Mesothelial cell of epicardium (in vitro differentiated cells): ENCODE measurements at regions not wholly inside any gene's neighbourhood (a gene's known extent, or its start where the extent isn't known, plus 50 kb on each side); places are given as distances from the start of the nearest gene placed in this dataset.
"Not testable (repeated sequence)": the region's sequence is repeated elsewhere in the genome, so short reads cannot be mapped to it uniquely, and the experiment has no call there.

Source experiments
- DNase-seq, 2 experiments: peaks; one replicate each; pipeline ENCODE4 v3.0.0; 2021; ENCODE audit warnings: low spot score in 2 of 2; ENCODE audit not compliant: unreplicated experiment in 2 of 2
- H3K27ac Mint-ChIP-seq: 2 replicates; pipeline ENCODE4 v1.8.0; 2021; ENCODE audit warnings: mixed read lengths
- H3K27me3 Mint-ChIP-seq: 2 replicates; pipeline ENCODE4 v1.8.0; 2021; ENCODE audit warnings: low read depth, mixed read lengths
- H3K36me3 Mint-ChIP-seq: 2 replicates; pipeline ENCODE4 v1.8.0; 2021; ENCODE audit warnings: mixed read lengths
- H3K4me1 Mint-ChIP-seq: 2 replicates; pipeline ENCODE4 v1.8.0; 2021; ENCODE audit warnings: mixed read lengths
- H3K4me3 Mint-ChIP-seq: 2 replicates; pipeline ENCODE4 v1.8.0; 2021; ENCODE audit warnings: mild to moderate bottlenecking, moderate library complexity, mixed read lengths
- H3K9me3 Mint-ChIP-seq: 2 replicates; pipeline ENCODE4 v1.8.0; 2021; ENCODE audit warnings: mixed read lengths
- CTCF ChIP-seq: fragments of 200-600 bp; sonication (generic); IDR thresholded peaks from one replicate; pipeline ENCODE4 v1.5.0; 2021; ENCODE audit warnings: antibody characterized with exemption; ENCODE audit not compliant: unreplicated experiment

DNA sequence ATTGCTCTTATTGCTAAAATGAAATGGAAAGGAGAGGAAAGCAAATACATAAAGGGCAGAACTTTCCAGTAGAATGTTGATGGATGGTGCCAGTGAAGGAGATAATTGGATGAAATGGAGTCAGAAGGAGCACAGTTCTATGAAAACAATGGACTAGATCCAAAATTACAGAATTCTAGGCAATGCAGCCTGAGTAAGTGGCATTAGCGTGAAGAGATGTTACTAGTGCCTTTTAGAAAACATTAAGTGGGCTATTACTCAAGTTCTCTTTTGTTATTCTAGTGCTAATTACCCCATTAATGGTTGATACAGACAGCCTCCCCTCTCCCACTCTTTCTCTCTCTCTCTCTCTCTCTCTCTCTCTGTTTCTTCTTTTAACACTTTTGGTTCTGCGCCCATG is 209.5 kb upstream of the RGS17 start:
- DNase-seq, result no peak
- Mint-ChIP-seq H3K27ac (no peak overlapping the region), H3K27me3 (no peaks in the 10 kb centered on the region), H3K4me3 (no peak overlapping the region), H3K4me1 (peaks cover 3% of the 10 kb centered on the region), H3K36me3 (no peaks in the 10 kb centered on the region), H3K9me3 (peaks cover 23% of the 10 kb centered on the region)
- no peak for TF ChIP-seq CTCF

DNA sequence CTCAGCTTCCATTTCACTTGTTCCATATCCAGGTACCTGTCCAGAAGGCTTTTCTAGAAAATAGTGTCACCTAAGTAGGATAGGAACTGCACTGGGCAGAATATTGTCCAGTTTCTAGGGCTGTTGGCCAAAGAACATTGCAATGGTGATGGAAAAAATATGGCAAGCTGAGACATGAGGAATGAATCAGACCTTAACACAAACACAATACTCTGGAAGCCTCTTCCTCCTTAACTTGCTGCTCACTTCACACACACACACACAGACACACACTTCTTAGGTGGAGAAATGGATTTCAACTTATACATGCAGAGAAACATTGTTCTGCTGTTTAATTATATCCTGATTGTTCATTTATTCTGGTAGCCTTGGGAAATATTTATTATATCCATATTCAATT is 203.0 kb upstream of the RGS17 start:
- H3K27me3 Mint-ChIP-seq, result no peaks in the 10 kb centered on the region
- H3K4me1 Mint-ChIP-seq, result peaks cover 2% of the 10 kb centered on the region
- DNase-seq, result no peak
- H3K4me3 Mint-ChIP-seq, result no peak overlapping the region
- H3K36me3 Mint-ChIP-seq, result no peaks in the 10 kb centered on the region
- TF ChIP-seq CTCF, result no peak
- peaks cover 34% of the 10 kb centered on the region for H3K9me3 Mint-ChIP-seq
- H3K27ac Mint-ChIP-seq, result no peak overlapping the region

- H3K4me3 Mint-ChIP-seq, H3K27me3 Mint-ChIP-seq, H3K4me1 Mint-ChIP-seq, DNase-seq, H3K27ac Mint-ChIP-seq, H3K36me3 Mint-ChIP-seq: not testable (repeated sequence)
- H3K9me3 Mint-ChIP-seq, result peaks cover 19% of the 10 kb centered on the region
These were observed 200.1 kb upstream of the RGS17 start for GRCh38 chr6:153331221-153331620.

GRCh38 chr6:153328194-153328593 is 197.1 kb upstream of the RGS17 start:
- Mint-ChIP-seq H3K36me3 (no peaks in the 10 kb centered on the region), H3K4me3 (no peak overlapping the region), H3K27me3 (no peaks in the 10 kb centered on the region), H3K27ac (no peak overlapping the region), H3K9me3 (peaks cover 16% of the 10 kb centered on the region), H3K4me1 (peaks cover 2% of the 10 kb centered on the region)
- TF ChIP-seq CTCF, result no peak
- DNase-seq, result no peak

- Mint-ChIP-seq H3K9me3 (peaks cover 4% of the 10 kb centered on the region), H3K27ac (no peak overlapping the region), H3K27me3 (no peaks in the 10 kb centered on the region), H3K4me3 (no peak overlapping the region), H3K4me1 (peaks cover 2% of the 10 kb centered on the region), H3K36me3 (no peaks in the 10 kb centered on the region)
- no peak for TF ChIP-seq CTCF
- no peak for DNase-seq
These were observed 194.6 kb upstream of the RGS17 start for GRCh38 chr6:153325661-153326060.

DNA sequence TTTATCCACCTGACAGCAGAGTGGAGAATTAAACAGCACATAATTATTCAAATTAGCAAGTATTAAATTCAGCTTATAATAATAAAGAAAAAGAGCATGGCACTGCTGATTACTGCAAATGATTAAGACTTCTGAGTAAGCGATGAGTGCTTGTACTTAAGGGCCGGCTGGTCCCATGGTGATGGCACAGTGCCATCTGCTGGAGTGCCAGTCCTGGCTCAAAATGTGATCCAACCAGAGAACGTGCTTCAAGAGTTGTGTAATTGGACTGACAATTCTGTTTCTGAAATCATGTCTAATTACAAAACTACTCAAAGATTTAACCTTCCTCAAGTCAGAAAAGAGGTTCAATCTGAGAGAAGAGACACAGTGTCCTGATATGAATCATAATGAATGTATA is 181.6 kb upstream of the RGS17 start:
- H3K36me3 Mint-ChIP-seq, result no peaks in the 10 kb centered on the region
- no peak overlapping the region for H3K27ac Mint-ChIP-seq
- H3K9me3 Mint-ChIP-seq, result no peaks in the 10 kb centered on the region
- no peak for DNase-seq
- no peak for TF ChIP-seq CTCF
- no peak overlapping the region for H3K4me3 Mint-ChIP-seq
- H3K27me3 Mint-ChIP-seq, result peaks cover 14% of the 10 kb centered on the region
- H3K4me1 Mint-ChIP-seq, result no peaks in the 10 kb centered on the region
